Calu3 (cell line): ENCODE measurements at regions not wholly inside any gene's neighbourhood (a gene's known extent, or its start where the extent isn't known, plus 50 kb on each side); places are given as distances from the start of the nearest gene placed in this dataset.

Experiments used
- BruUV-seq: library from RNA; stranded (reverse); fragments of 400-500 nt; replicated peaks from 2 replicates; lab custom pipeline; 2021; lab: Mats Ljungman, UMichigan
- CTCF ChIA-PET: fragments of 300-600 bp; sonication (Branson Sonifier 250); formaldehyde crosslinking; loops from one replicate; lab custom pipeline; 2022; ENCODE audit warnings: antibody characterized with exemption; lab: Charles Lee
- DNase-seq: peaks from one replicate; pipeline ENCODE4 v3.0.0; 2022
- H3K27ac Mint-ChIP-seq: one replicate; pipeline ENCODE4 v1.8.0; 2022; ENCODE audit warnings: mixed read lengths; ENCODE audit not compliant: unreplicated experiment
- H3K27me3 Mint-ChIP-seq: one replicate; pipeline ENCODE4 v1.8.0; 2022; ENCODE audit warnings: mixed read lengths; ENCODE audit not compliant: unreplicated experiment
- H3K36me3 Mint-ChIP-seq: one replicate; pipeline ENCODE4 v1.8.0; 2022; ENCODE audit warnings: mild to moderate bottlenecking, moderate library complexity, mixed read lengths; ENCODE audit not compliant: insufficient read depth, unreplicated experiment
- H3K4me1 Mint-ChIP-seq: one replicate; pipeline ENCODE4 v1.8.0; 2022; ENCODE audit warnings: mild to moderate bottlenecking, low read depth, mixed read lengths; ENCODE audit not compliant: unreplicated experiment
- H3K4me3 Mint-ChIP-seq: one replicate; pipeline ENCODE4 v1.8.0; 2022; ENCODE audit warnings: mild to moderate bottlenecking, low read depth, moderate library complexity, mixed read lengths; ENCODE audit not compliant: unreplicated experiment
- H3K9me3 Mint-ChIP-seq: one replicate; pipeline ENCODE4 v1.8.0; 2022; ENCODE audit warnings: low read depth, mixed read lengths; ENCODE audit not compliant: unreplicated experiment
- CTCF ChIP-seq: fragments of 200-600 bp; IDR thresholded peaks from one replicate; pipeline ENCODE4 v1.8.0; 2022; ENCODE audit warnings: antibody characterized with exemption; ENCODE audit not compliant: unreplicated experiment
- intact Hi-C: fragments of 100-400 bp; cut with micrococcal nuclease; formaldehyde crosslinking; loops from one replicate; pipeline ENCODE4 v1.10.0; 2022; ENCODE audit not compliant: unreplicated experiment

GRCh38 chr13:103694471-103694870 is 628.3 kb upstream of the SLC10A2 start:
- H3K27me3 Mint-ChIP-seq: no peaks in the 10 kb centered on the region
- no peaks in the 10 kb centered on the region for H3K4me1 Mint-ChIP-seq
- DNase-seq: no peak
- intact Hi-C loops: no loop called here
- BruUV-seq: no TSS peak
- H3K4me3 Mint-ChIP-seq: no peak overlapping the region
- H3K27ac Mint-ChIP-seq: no peak overlapping the region
- H3K36me3 Mint-ChIP-seq: no peaks in the 10 kb centered on the region
- TF ChIP-seq CTCF: no peak
- H3K9me3 Mint-ChIP-seq: no peaks in the 10 kb centered on the region
- CTCF ChIA-PET: no interaction called here

GRCh38 chr13:103694033-103694432 is 627.8 kb upstream of the SLC10A2 start:
- Mint-ChIP-seq H3K27ac (no peak overlapping the region), H3K9me3 (no peaks in the 10 kb centered on the region), H3K4me1 (no peaks in the 10 kb centered on the region), H3K27me3 (no peaks in the 10 kb centered on the region), H3K4me3 (no peak overlapping the region), H3K36me3 (no peaks in the 10 kb centered on the region)
- no peak for DNase-seq
- TF ChIP-seq CTCF: no peak
- no TSS peak for BruUV-seq
- intact Hi-C loops: no loop called here
- CTCF ChIA-PET: no interaction called here

- no peak overlapping the region for H3K4me3 Mint-ChIP-seq
- no peak for TF ChIP-seq CTCF
- DNase-seq: no peak
- BruUV-seq: no TSS peak
- H3K4me1 Mint-ChIP-seq: no peaks in the 10 kb centered on the region
- H3K27ac Mint-ChIP-seq: no peak overlapping the region
- no peaks in the 10 kb centered on the region for H3K36me3 Mint-ChIP-seq
- H3K27me3 Mint-ChIP-seq: no peaks in the 10 kb centered on the region
- H3K9me3 Mint-ChIP-seq: no peaks in the 10 kb centered on the region
- intact Hi-C loops: no loop called here
- CTCF ChIA-PET: no interaction called here
These were observed 626.2 kb upstream of the SLC10A2 start for GRCh38 chr13:103692442-103692841.

- Mint-ChIP-seq H3K4me1 (peaks cover 9% of the 10 kb centered on the region), H3K27me3 (no peaks in the 10 kb centered on the region), H3K36me3 (no peaks in the 10 kb centered on the region), H3K9me3 (peaks cover 2% of the 10 kb centered on the region), H3K27ac (no peak overlapping the region), H3K4me3 (no peak overlapping the region)
- intact Hi-C loops: no loop called here
- BruUV-seq: no TSS peak
- no peak for DNase-seq
- CTCF ChIA-PET: no interaction called here
- no peak for TF ChIP-seq CTCF
These were observed 610.1 kb upstream of the SLC10A2 start for GRCh38 chr13:103676329-103676728.

GRCh38 chr13:103671547-103671946 is 605.3 kb upstream of the SLC10A2 start:
- intact Hi-C loops: no loop called here
- no peak overlapping the region for H3K4me3 Mint-ChIP-seq
- no peak for TF ChIP-seq CTCF
- H3K9me3 Mint-ChIP-seq: peaks cover 2% of the 10 kb centered on the region
- CTCF ChIA-PET: no interaction called here
- H3K36me3 Mint-ChIP-seq: no peaks in the 10 kb centered on the region
- H3K27me3 Mint-ChIP-seq: no peaks in the 10 kb centered on the region
- BruUV-seq: no TSS peak
- DNase-seq: no peak
- peaks cover 9% of the 10 kb centered on the region for H3K4me1 Mint-ChIP-seq
- no peak overlapping the region for H3K27ac Mint-ChIP-seq
